Esophagus squamous epithelium (tissue), 4 donors: ENCODE measurements at regions not wholly inside any gene's neighbourhood (a gene's known extent, or its start where the extent isn't known, plus 50 kb on each side); places are given as distances from the start of the nearest gene placed in this dataset.

ENCODE experiments used
- CTCF ChIP-seq, 6 experiments: fragments of 450-650 bp in 4 of 6; fragments of 200-600 bp in 2 of 6; sonication (generic) in 2 of 6; IDR thresholded peaks; one replicate each; pipeline ENCODE4 v1.5.1; 2016 to 2019; ENCODE audit warnings: antibody characterized with exemption in 6 of 6, mild to moderate bottlenecking in 4 of 6, moderate library complexity in 4 of 6
- POLR2A ChIP-seq, 4 donors: fragments of 450-650 bp; IDR thresholded peaks; one replicate each; pipeline ENCODE4 v1.6.1; 2017; ENCODE audit warnings: antibody characterized with exemption in 4 of 4, mild to moderate bottlenecking in 4 of 4, moderate library complexity in 3 of 4

- no peak for TF ChIP-seq CTCF (IDR thresholded peaks at IDR 0.05)
- TF ChIP-seq POLR2A (IDR thresholded peaks at IDR 0.05): no peak
Observed at GRCh38 chr6:124881898-124882578, 80.2 kb upstream of the RNF217 start.
